ENCODE measurements at regions not wholly inside any gene's neighbourhood (a gene's known extent, or its start where the extent isn't known, plus 50 kb on each side); places are given as distances from the start of the nearest gene placed in this dataset.

DNA sequence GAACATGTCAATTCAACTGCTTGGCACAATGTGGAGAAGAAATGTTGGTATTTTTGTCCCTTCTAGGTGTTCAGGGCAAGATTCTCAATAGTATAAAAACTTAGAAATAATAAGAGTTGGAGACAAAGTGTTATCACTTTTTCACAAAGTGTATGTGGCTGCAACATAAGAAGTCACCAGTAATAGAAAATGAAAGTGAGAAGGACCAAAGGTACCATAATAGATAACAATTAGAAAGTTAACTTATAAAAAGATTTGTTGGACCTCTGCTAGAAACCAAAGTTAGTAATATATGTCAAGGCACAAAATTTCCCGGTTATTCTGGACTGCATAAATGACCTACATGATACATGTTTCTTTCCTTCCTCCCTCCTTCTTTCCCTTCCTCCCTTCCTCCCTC is 1535.3 kb downstream of the EFNA5 start (continued):
- TF ChIP-seq, protein P1, sequence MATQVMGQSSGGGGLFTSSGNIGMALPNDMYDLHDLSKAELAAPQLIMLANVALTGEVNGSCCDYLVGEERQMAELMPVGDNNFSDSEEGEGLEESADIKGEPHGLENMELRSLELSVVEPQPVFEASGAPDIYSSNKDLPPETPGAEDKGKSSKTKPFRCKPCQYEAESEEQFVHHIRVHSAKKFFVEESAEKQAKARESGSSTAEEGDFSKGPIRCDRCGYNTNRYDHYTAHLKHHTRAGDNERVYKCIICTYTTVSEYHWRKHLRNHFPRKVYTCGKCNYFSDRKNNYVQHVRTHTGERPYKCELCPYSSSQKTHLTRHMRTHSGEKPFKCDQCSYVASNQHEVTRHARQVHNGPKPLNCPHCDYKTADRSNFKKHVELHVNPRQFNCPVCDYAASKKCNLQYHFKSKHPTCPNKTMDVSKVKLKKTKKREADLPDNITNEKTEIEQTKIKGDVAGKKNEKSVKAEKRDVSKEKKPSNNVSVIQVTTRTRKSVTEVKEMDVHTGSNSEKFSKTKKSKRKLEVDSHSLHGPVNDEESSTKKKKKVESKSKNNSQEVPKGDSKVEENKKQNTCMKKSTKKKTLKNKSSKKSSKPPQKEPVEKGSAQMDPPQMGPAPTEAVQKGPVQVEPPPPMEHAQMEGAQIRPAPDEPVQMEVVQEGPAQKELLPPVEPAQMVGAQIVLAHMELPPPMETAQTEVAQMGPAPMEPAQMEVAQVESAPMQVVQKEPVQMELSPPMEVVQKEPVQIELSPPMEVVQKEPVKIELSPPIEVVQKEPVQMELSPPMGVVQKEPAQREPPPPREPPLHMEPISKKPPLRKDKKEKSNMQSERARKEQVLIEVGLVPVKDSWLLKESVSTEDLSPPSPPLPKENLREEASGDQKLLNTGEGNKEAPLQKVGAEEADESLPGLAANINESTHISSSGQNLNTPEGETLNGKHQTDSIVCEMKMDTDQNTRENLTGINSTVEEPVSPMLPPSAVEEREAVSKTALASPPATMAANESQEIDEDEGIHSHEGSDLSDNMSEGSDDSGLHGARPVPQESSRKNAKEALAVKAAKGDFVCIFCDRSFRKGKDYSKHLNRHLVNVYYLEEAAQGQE (IDR thresholded peaks at IDR 0.05): no peak
- TF ChIP-seq NR2F2 (IDR thresholded peaks at IDR 0.05) (no peak), HNF4A (conservative IDR thresholded peaks at IDR 0.05) (no peak)
- TF ChIP-seq, protein P2, sequence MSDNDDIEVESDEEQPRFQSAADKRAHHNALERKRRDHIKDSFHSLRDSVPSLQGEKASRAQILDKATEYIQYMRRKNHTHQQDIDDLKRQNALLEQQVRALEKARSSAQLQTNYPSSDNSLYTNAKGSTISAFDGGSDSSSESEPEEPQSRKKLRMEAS (IDR thresholded peaks at IDR 0.05): no peak

DNA sequence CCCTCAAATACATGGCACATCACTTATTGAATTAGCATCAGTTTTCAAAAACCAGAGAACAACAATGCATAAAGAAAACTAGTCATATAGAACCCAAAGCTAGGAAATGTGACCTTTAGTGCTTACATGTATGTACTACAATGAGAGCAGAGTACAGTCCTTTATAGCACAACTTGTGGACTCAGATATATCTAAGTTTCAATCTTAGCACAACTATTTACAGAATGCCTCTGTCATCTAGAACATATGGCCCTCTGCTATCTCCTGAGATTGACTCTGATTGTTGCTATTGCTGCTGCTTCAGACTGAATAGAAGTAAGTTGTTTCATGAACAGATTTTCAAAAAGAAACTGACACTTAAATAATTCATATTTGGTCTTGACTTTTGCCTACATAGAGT is 1536.2 kb downstream of the EFNA5 start:
- Histone ChIP-seq H3K36me3 (ENCODE audit: control insufficient read depth in 4 of 4, insufficient read depth in 3 of 4, low read depth in 1 of 4, low read length in 3 of 4) (no peaks in the 10 kb centered on the region), H3K27me3 (ENCODE audit: control insufficient read depth in 4 of 4, insufficient read depth in 4 of 4, low read length in 3 of 4) (no peaks in the 10 kb centered on the region), H3K9me3 (ENCODE audit: control insufficient read depth in 4 of 4, low read length in 3 of 4) (no peaks in the 10 kb centered on the region), H3K9ac (ENCODE audit: low read depth in 1 of 2, low read length in 2 of 2) (no peak overlapping the region), H3K4me1 (ENCODE audit: control insufficient read depth in 4 of 4, insufficient read depth in 4 of 4, low read length in 3 of 4) (no peaks in the 10 kb centered on the region), H3K27ac (ENCODE audit: low read depth in 1 of 2, low read length in 2 of 2) (no peak overlapping the region), H3K4me3 (ENCODE audit: low read depth in 1 of 3, low read length in 3 of 3) (no peak overlapping the region)
- TF ChIP-seq, protein P3, sequence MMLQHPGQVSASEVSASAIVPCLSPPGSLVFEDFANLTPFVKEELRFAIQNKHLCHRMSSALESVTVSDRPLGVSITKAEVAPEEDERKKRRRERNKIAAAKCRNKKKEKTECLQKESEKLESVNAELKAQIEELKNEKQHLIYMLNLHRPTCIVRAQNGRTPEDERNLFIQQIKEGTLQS (IDR thresholded peaks at IDR 0.05): no peak
- TF ChIP-seq TAF1 (conservative IDR thresholded peaks at IDR 0.05): no peak
- DNase-seq (ENCODE audit: low spot score): no peak

DNA sequence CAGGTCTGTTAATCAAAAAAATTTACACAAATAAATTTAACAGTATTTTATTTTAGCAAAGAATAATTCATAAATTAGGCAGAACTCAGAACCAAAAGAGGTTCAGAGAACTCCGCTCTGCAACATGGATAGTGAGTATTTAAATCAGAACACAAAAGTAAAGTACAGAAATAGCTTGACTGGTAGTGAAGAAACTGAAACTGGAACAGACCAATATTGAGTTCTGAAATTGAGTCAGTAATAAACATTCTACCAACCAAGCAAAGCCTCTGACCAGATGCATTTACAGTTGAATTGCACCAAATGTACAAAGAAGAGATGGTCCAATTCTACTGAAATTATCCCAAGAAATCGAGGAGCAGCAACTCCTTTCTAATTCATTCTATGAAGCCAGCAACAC is 1542.8 kb downstream of the EFNA5 start:
- no peaks in the 10 kb centered on the region for H3K27me3 ChIP-seq (ENCODE audit: control insufficient read depth in 4 of 4, insufficient read depth in 4 of 4, low read length in 3 of 4)
- H3K9me3 ChIP-seq (ENCODE audit: control insufficient read depth in 4 of 4, low read length in 3 of 4): no peaks in the 10 kb centered on the region
- no peak overlapping the region for H3K9ac ChIP-seq (ENCODE audit: low read depth in 1 of 2, low read length in 2 of 2)
- no peak for DNase-seq (ENCODE audit: low spot score)
- no peaks in the 10 kb centered on the region for H3K4me1 ChIP-seq (ENCODE audit: control insufficient read depth in 4 of 4, insufficient read depth in 4 of 4, low read length in 3 of 4)
- TF ChIP-seq RXRA (IDR thresholded peaks at IDR 0.05) (no peak), SP1 (IDR thresholded peaks at IDR 0.05) (no peak), JUND (IDR thresholded peaks at IDR 0.05) (no peak), EGR1 (IDR thresholded peaks at IDR 0.05; ENCODE audit: low read depth in 2 of 2) (no peak), TAF1 (conservative IDR thresholded peaks at IDR 0.05) (no peak), GABPA (IDR thresholded peaks at IDR 0.05 in 1 of 2, conservative IDR thresholded peaks at IDR 0.05 in 1 of 2) (no peak), FOXA1 (IDR thresholded peaks at IDR 0.05) (no peak), HNF4A (conservative IDR thresholded peaks at IDR 0.05) (no peak), FOXA2 (IDR thresholded peaks at IDR 0.05) (no peak), NR2F2 (IDR thresholded peaks at IDR 0.05) (no peak), HNF4G (IDR thresholded peaks at IDR 0.05) (no peak), YY1 (IDR thresholded peaks at IDR 0.05) (no peak), RAD21 (IDR thresholded peaks at IDR 0.05) (no peak)
- TF ChIP-seq, protein P4, sequence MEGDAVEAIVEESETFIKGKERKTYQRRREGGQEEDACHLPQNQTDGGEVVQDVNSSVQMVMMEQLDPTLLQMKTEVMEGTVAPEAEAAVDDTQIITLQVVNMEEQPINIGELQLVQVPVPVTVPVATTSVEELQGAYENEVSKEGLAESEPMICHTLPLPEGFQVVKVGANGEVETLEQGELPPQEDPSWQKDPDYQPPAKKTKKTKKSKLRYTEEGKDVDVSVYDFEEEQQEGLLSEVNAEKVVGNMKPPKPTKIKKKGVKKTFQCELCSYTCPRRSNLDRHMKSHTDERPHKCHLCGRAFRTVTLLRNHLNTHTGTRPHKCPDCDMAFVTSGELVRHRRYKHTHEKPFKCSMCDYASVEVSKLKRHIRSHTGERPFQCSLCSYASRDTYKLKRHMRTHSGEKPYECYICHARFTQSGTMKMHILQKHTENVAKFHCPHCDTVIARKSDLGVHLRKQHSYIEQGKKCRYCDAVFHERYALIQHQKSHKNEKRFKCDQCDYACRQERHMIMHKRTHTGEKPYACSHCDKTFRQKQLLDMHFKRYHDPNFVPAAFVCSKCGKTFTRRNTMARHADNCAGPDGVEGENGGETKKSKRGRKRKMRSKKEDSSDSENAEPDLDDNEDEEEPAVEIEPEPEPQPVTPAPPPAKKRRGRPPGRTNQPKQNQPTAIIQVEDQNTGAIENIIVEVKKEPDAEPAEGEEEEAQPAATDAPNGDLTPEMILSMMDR (IDR thresholded peaks at IDR 0.05; ENCODE audit: low read depth, low read length, missing input control): no peak
- TF ChIP-seq, protein P5, sequence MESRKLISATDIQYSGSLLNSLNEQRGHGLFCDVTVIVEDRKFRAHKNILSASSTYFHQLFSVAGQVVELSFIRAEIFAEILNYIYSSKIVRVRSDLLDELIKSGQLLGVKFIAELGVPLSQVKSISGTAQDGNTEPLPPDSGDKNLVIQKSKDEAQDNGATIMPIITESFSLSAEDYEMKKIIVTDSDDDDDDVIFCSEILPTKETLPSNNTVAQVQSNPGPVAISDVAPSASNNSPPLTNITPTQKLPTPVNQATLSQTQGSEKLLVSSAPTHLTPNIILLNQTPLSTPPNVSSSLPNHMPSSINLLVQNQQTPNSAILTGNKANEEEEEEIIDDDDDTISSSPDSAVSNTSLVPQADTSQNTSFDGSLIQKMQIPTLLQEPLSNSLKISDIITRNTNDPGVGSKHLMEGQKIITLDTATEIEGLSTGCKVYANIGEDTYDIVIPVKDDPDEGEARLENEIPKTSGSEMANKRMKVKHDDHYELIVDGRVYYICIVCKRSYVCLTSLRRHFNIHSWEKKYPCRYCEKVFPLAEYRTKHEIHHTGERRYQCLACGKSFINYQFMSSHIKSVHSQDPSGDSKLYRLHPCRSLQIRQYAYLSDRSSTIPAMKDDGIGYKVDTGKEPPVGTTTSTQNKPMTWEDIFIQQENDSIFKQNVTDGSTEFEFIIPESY (IDR thresholded peaks at IDR 0.05): no peak
- TF ChIP-seq, protein P3 (IDR thresholded peaks at IDR 0.05): no peak
- TF ChIP-seq, protein P2 (IDR thresholded peaks at IDR 0.05): no peak
- TF ChIP-seq, protein P1 (IDR thresholded peaks at IDR 0.05): no peak
- 77% methylated on average over 2 of the region's 2 CpGs for WGBS
- no peak overlapping the region for H3K4me3 ChIP-seq (ENCODE audit: low read depth in 1 of 3, low read length in 3 of 3)
- no peak overlapping the region for H3K27ac ChIP-seq (ENCODE audit: low read depth in 1 of 2, low read length in 2 of 2)
- no peaks in the 10 kb centered on the region for H3K36me3 ChIP-seq (ENCODE audit: control insufficient read depth in 4 of 4, insufficient read depth in 3 of 4, low read depth in 1 of 4, low read length in 3 of 4)

Data from liver (tissue), 8 donors.